ENCODE measurements at regions not wholly inside any gene's neighbourhood (a gene's known extent, or its start where the extent isn't known, plus 50 kb on each side); places are given as distances from the start of the nearest gene placed in this dataset.

DNA sequence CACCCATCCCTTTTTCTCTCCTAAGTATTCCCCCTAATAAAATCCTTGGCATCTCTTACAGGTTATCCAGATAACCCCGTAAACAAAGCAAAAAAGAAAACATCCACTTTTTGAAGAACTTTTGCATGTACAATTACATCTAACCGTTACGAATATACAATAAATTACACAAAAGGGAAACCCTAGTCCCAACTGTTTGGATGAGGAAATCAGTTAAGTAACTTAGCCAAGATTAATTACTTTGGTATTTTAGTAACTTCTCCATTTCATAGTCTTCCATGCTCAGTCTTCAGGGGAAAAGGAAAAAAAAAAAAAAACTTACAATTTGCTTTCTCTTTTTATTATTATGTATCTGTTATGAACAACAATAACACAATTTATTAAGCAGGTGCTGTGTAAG, 212.9 kb downstream of the ACTL7B start:
- DNase-seq, result no peak

DNA sequence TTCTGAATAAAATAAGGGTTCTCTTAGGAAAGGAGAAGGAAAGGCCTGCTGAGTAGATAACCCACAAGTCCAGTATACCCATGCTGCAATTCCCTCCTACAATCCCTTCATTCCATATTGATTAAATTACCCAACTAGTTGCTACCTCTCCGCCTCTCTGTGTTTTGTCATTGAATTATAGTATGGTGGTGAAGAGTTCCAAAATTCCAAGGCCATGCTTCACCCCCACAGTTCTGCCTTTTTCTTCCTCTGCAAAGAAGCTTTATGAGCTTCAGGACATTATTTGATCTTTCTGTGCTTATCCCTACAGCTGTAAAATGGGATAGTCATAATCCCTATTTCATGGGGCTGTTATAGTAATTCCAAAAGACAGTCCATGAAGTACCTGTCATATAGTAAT, 215.6 kb downstream of the ACTL7B start:
- peak; percentile 78 for DNase-seq

- no peak for DNase-seq
These were observed 216.1 kb downstream of the ACTL7B start for GRCh38 chr9:108639696-108640095.

GRCh38 chr9:108639091-108639490, 216.7 kb downstream of the ACTL7B start:
- no peak for DNase-seq

GRCh38 chr9:108637340-108637739, 218.4 kb downstream of the ACTL7B start:
- DNase-seq, result no peak

DNA sequence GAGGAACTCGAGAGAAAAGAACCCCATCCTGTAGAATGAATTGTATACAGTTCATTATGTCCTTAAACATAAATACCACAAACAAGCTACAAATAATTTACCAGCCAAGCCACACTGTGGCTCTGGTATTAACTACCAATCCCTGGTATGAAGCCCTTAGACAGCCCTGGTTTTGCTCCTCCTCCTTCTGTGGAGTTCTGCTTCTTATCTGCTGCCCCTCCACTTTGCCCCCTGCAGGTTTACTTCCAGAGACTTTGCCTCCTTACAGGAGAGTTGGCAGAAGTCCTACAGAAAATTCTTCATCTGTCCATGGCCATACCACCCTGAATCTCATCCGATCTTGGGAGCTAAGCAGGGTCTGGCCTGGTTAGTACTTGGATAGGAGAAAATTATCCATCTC, 219.8 kb downstream of the ACTL7B start:
- DNase-seq, result no peak

DNA sequence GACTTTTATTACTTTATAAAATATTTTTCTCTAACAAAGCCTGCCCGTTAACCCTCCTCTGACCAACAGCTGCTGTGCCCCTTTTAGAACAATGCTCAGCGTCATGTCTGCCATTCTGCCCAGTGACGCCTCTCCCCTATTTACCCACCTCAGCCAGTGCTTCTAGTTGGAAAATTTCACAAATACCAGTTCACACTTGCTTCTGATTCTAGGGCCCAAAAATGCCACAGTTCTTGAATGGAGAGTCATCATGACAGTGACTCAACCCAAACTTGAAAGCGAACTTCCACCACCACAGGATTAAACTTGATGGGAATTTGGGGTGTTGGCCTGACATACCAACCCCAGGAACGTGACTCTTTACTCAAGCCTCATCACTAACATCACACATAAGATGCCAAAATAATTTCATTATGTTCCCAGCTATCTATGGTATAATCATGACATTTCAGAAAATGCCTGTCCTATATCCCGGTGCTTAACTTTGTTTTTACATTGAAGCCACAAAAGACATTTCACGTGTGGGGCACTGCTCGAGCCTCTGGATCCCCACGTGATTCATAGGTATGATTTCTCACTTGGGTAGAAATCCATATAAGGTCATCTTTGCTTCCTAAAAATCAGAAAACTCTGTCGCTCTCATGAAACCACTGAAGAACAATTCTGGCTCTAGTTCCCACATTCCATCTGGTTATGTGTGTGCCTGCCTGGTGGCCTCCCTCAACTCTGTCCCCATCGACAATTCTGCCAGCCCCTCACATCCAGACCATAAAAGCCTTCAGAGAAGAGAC, 220.9 kb downstream of the ACTL7B start:
- DNase-seq, result peak; percentile 73

DNA sequence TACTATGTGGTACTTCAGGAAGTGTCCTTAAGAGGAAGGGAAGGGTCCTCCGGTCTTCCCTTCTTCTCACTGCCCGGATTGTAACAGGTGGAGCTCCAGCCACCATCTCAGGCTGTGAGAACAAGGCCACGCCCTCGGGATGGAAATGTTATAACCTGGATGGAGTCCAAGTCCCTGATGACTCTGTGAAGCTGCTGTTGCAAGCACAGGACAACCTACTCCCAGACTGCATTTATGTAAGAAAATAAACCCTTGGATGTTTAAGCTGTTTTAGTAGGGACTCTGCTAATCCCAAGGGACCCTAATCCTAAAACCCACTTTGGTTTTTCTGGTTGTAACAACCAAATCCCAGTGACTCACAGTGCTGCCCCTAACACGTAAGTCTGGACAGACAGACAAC, 221.6 kb downstream of the ACTL7B start:
- DNase-seq, result peak; percentile 62

GRCh38 chr9:108631496-108632285, 224.1 kb downstream of the ACTL7B start:
- DNase-seq, result no peak

DNA sequence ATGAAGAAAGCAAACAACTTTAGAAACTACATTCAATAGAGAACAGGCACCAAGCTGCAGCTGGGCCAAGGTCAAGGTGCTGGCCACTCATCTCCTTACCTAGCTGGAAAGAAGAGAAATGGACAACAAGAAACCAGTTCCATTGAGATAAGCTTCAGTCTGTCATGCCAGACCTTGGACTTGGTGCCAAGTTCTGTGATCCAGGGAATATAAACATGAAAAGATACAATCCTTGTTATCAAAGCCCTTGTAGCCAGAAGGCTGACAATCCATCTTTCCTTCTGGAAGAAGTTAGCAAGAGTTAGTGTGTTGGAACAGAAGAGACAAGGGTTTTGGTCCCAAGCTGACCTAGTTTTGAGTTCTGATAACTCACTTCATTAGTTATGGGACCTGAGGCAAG, 227.5 kb downstream of the ACTL7B start:
- no peak for DNase-seq

DNA sequence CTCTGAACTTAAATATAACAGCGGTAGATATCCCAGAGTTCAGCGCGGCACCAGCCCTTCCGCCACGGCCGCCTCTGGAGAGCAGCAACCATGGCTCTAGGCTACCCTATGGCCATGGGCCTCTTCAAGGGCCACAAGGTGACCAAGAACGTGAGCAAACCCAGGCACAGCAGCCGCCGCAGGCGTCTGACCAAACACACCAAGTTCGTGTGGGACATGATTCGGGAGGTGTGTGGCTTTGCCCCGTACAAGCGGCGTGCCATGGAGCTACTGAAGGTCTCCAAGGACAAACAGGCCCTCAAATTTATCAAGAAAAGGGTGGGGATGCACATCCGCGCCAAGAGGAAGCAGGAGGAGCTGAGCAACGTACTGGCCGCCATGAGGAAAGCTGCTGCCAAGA, 229.0 kb downstream of the ACTL7B start:
- DNase-seq, result no peak

- DNase-seq, result peak; percentile 91
These were observed 233.6 kb downstream of the ACTL7B start for GRCh38 chr9:108621991-108622855.

- peak; percentile 34 for DNase-seq
These were observed 235.0 kb downstream of the ACTL7B start for GRCh38 chr9:108620767-108621166.

DNA sequence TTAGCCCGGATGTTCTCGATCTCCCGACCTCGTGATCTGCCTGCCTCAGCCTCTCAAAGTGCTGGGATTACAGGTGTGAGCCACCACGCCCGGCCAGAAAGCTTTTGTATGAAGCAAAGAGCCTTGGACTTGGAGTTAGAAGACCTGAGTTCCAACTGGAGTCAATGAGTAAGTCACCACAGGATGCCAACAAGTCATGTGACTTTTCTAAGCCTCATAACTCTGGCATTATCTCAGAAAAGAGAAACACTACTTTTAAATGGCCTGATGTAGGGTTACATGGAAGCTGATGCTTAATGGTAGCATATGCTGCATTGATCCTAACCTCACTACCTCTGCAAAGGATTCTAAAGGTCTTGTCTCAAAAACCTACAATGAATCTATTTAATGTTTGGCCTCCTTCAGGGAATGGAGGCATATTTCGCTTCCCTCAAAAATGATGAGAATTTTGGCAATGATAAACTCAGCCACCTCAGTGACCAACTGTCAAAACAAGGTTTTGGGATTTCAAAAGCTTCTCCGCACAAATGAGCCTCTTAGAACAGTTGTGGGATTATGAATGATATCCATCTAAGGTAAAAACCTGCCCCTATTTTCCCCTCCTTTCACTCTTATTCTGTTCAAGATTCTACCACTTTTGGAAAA, 236.8 kb downstream of the ACTL7B start:
- peak; percentile 77 for DNase-seq

DNA sequence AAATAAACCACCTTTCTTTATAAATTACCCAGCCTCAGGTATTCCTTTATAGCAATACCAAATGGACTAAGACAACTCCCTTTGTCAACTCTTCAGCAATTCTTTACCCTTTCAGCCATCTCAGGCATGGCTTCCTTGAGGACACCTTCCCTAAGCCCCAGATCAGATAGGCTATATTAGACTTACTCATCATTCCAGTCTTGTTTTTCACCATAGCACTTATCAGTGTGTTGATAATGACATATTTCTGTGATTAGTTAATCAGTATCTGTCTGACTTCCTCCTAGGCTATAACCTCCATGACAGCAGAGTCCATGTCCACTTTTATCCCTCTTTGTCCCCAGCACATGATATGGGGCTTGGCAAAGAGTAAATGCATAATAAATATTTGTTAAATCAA, 238.1 kb downstream of the ACTL7B start:
- no peak for DNase-seq

- no peak for DNase-seq
These were observed 240.6 kb downstream of the ACTL7B start for GRCh38 chr9:108615152-108615551.

DNA sequence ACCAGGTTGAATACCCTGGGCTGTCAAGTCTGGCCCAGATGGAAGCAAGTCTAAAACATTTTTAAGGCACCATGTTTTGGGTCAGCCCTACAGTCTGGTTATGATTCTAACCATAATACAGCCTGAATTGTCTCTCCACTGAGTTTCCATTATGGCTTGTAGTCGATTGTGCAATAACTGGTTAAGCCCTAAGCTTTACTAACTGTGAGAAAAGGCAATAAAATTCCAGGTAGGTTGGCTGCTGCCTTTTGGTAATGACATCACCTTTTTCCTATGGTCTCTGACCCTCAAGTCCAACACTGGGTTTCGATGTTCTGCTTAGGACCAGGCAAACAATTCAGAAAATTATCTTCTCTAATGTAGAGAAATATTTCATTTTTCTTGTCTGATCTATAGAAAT, 243.3 kb downstream of the ACTL7B start:
- no peak for DNase-seq

DNA sequence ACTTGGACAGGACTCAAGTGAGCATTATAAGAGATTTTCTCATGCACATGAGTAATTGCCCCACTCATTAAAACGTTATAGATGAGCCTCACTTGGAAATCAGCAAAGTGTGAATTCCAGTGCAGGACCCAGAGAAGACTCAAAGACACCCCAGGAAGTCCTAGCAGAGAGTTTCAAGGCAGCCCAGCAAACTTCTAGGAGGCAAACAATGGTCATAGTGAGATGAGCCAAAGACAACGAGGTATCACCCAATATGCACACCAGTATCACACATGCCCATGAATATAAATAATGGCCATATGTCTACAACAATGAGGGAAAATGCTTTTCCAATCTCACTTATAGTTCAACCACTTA, 245.9 kb downstream of the ACTL7B start:
- DNase-seq, result no peak

- DNase-seq, result peak; percentile 58
These were observed 246.4 kb downstream of the ACTL7B start for GRCh38 chr9:108609227-108609896.

- DNase-seq, result no peak
These were observed 248.2 kb downstream of the ACTL7B start for GRCh38 chr9:108607607-108608006.

DNA sequence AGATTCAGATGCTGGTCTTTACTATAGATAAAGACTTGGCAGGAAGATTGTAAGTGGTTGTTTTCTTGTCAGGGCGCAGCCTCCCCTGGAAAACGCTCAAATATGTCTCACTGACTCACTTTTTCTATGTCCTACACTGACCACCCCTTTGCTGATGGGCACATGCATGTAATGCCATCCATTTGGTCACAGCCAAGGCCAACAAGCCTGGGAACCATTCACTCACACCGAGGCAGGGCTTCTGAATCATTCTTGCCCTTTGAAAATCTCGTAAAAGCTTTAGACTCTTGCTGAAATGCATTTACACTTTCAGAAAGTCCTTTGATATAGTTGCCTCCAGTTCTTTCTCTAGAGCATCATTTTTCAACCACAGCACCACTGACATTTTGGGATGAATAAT, 249.4 kb downstream of the ACTL7B start:
- no peak for DNase-seq

- DNase-seq, result no peak
These were observed 252.6 kb downstream of the ACTL7B start for GRCh38 chr9:108603141-108603540.
